DND-41 (cell line): ENCODE measurements at regions not wholly inside any gene's neighbourhood (a gene's known extent, or its start where the extent isn't known, plus 50 kb on each side); places are given as distances from the start of the nearest gene placed in this dataset.

Experiments used
- CTCF ChIP-seq: IDR thresholded peaks from 2 replicates; pipeline ENCODE4 v1.5.1; 2012; ENCODE audit warnings: borderline replicate concordance, low read length, moderate library complexity, mild to moderate bottlenecking; ENCODE audit not compliant: poor library complexity, severe bottlenecking; ENCODE audit errors: extremely low read depth
- EZH2 ChIP-seq: IDR thresholded peaks from 3 replicates; pipeline ENCODE4 v1.6.1; 2012; ENCODE audit warnings: borderline replicate concordance, low read depth, mild to moderate bottlenecking, moderate library complexity, low read length, inconsistent platforms; ENCODE audit not compliant: severe bottlenecking

DNA sequence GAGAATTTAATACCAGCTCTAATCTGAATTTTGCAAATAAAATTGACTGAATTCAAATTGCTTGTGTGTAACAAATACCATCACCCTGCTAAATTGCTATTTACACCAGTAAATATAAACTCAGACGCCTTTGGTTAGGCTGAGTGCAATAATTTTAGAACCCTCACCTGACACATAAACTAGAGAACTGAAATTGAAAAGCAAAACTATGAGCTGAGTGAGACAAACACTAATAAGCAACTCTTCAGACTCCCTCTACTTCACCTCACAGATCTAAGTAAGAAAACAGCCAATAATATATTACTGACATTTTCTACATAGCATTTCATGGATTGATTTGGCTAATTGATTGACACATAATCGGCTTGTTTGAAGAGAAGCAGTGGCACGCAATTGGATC lies 621.2 kb downstream of the REEP3 start:
- no peak for TF ChIP-seq CTCF
- TF ChIP-seq EZH2: no peak
